NCI-H526 treated with DMSO at 0.1 percent for 48 hours (cell line): ENCODE measurements at regions not wholly inside any gene's neighbourhood (a gene's known extent, or its start where the extent isn't known, plus 50 kb on each side); places are given as distances from the start of the nearest gene placed in this dataset.
"Not testable (repeated sequence)": the region's sequence is repeated elsewhere in the genome, so short reads cannot be mapped to it uniquely, and the experiment has no call there.

ENCODE experiments used
- DNase-seq: peaks from one replicate; lab custom pipeline; 2025; lab: John Stamatoyannopoulos, UW

GRCh38 chr11:101741479-101742175 lies 157.8 kb upstream of the TRPC6 start:
- no peak for DNase-seq

DNA sequence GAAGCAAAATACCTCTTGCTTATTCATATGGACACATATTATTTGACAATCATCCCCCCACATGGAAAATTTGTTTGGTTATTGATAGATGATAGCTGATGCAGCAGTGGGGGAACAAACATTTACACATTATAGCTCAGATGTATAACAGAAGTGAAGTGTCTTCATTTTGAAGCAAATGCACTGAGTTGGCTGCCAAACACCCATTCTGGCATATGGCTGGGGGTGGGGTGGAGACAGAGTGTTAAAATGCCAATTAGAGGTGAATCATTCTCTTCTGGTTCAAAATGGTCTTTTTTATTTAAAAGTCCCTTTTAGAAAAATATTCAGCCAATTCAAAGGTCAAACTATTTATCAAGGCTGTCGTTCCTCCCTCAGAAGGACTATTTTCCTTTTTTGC lies 157.3 kb upstream of the TRPC6 start:
- DNase-seq: no peak

DNA sequence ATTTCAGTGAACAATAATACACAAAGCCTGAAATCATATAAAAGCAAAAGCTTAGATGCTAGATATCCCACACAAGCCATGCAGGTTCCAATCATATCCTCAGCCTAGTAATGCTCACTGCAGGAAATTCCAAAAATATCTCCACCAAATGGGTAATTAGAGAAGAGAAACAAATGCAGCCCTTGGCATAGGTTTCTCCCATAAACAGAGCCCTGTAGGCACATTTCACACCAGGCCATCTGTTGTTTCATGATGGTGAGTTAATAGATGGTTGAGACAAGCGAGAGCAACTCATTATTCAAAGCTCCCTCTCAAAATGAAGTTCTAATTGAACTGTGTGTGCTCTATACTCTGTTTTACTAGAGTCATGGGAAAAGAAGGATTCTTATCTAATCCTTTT lies 154.6 kb upstream of the TRPC6 start:
- no peak for DNase-seq

GRCh38 chr11:101729406-101730078 lies 145.7 kb upstream of the TRPC6 start:
- DNase-seq: no peak

GRCh38 chr11:101727451-101727850 lies 143.6 kb upstream of the TRPC6 start:
- DNase-seq: no peak

GRCh38 chr11:101726988-101727387 lies 143.2 kb upstream of the TRPC6 start:
- no peak for DNase-seq

DNA sequence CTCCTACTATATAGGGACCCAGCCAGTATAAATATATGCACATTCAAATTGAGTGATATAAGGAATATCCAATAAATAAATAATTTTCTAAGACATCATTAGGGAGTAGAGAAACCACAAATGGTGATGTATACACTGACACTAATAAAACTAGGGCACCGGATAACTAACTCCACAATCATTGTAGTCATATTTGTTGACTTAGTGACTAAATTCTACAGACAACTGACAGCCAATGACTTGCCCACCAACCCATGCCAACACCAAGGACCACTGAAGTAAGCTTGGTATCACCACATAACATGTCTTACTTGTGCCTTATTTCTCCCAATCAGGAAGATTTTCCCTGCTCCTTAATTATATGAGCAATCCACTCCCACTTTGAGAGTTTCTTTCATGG lies 139.6 kb upstream of the TRPC6 start:
- DNase-seq: no peak

DNA sequence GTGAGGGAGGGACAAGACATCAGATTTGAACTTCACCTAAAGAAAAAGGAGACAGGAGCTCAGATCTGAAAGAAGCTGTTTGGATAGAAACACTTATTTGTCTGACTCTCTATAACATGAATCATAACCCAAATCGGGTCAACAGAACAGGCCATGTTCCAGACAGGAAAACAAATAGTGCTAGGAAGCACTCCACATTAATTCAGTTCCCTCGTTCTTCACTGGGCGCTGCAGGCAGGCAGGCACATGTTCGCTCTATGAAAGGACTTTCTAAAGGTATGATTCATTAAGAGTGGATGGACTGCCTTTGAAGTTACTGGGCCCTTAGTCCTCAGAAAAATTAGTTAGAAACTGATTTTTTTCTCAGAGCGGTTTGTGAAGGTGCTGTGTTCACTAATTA lies 137.5 kb upstream of the TRPC6 start:
- no peak for DNase-seq

DNA sequence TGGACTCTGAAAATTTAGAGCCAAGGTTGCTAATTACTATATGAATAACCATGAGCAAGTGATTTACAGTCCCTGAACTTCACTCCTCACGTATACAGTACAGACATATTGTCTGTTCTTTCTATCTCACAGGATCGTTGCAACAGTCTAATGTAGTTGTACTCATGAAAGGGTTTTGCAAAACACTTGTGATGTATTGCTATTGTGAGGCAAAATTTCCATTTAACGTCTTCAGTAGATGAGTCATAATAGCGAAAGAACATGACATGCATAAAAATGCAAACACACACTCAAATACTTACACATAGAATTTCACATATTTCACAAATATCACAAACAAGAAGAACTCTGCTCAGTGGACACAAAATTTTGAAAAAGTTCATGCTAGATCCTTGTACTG lies 134.6 kb upstream of the TRPC6 start:
- no peak for DNase-seq

- DNase-seq: no peak
Measured at GRCh38 chr11:101717619-101718018, 133.8 kb upstream of the TRPC6 start.

- DNase-seq: no peak
Measured at GRCh38 chr11:101715281-101715680, 131.5 kb upstream of the TRPC6 start.

DNA sequence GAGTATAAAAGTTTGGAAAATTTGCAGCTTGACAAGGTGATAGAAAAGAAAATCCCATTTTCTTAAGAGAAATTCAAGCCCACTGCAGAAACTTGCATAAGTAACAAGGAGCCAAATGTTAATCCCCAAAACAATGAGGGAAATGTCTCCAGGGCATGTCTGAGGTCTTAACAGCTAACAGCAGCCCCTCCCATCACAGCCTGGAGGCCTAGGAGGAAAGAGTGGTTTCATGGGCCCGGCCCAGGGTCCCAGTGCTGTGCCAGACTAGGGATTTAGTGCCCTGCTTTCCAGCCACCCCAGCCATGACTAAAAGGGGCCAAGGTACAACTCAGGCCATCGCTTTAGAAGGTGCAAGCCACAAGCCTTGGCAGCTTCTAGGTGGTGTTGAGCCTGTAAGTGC lies 123.7 kb upstream of the TRPC6 start:
- no peak for DNase-seq

GRCh38 chr11:101706541-101706940 lies 122.7 kb upstream of the TRPC6 start:
- DNase-seq: no peak

DNA sequence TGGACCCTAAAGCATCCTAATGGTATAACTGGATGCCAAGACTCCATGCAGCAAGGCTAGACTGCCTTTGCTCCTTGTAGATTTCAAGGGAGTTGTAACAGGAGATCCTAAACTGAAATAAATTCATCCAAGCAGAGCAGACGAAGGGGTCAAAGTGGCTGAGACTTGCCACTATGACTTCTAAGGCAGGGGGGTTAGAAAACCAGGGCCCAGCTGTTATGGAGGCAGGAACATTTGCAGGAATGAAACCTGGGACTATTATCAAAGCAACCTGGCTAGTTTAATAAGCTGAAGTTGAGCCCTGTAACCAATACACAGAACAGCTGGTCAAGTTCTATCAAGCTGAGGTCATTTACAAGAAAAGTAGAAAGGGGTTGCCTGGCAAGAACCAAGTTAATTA lies 122.2 kb upstream of the TRPC6 start:
- no peak for DNase-seq

GRCh38 chr11:101694869-101695268 lies 111.1 kb upstream of the TRPC6 start:
- DNase-seq: not testable (repeated sequence)

GRCh38 chr11:101692980-101693379 lies 109.2 kb upstream of the TRPC6 start:
- DNase-seq: no peak

DNA sequence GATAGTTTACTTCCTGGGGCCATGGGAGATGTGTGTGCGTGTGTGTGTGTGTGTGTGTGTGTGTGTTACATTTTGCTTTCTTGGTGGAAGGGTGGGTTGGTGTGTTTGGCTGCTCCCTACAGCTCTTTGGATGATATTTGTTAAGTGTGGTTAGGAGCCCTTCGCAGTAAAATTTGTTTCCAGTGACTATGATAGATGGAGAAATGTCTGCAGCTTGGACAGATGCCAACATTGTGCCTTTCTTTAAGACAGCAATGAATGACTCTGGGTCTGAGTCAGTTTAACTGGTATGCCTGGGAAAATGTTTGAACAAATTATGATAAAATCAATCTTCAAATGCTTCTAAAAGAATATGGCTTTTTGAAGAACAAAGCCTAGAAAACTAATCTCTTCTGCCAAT lies 102.7 kb upstream of the TRPC6 start:
- no peak for DNase-seq

GRCh38 chr11:101668236-101668635 lies 84.4 kb upstream of the TRPC6 start:
- DNase-seq: no peak

GRCh38 chr11:101666916-101667315 lies 83.1 kb upstream of the TRPC6 start:
- DNase-seq: no peak

DNA sequence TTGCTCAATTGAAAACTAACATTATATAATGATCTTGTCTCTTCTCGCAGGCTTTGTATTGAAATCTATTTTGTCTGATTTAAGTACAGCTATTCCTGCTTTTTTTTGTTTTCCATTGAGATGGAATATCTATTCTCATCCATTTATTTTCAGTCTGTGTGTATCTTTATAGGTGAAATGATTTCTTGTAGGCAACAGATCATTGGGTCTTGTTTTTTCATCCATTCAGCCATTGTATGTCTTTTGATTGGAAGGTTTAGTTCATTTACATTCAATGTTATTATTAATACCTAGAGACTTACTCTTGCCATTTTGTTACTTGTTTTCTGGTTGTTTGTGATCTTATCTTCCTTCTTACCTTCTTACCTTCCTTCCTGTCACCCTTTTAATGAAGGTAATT lies 77.8 kb upstream of the TRPC6 start:
- DNase-seq: no peak
